Esophagus squamous epithelium (tissue), 4 donors: ENCODE measurements at regions not wholly inside any gene's neighbourhood (a gene's known extent, or its start where the extent isn't known, plus 50 kb on each side); places are given as distances from the start of the nearest gene placed in this dataset.

Experiments used
- POLR2A ChIP-seq, 4 donors: fragments of 450-650 bp; IDR thresholded peaks; one replicate each; pipeline ENCODE4 v1.6.1; 2017; ENCODE audit warnings: antibody characterized with exemption in 4 of 4, mild to moderate bottlenecking in 4 of 4, moderate library complexity in 3 of 4
- TF ChIP-seq, protein P1 (sequence below), 6 experiments: fragments of 450-650 bp in 4 of 6; fragments of 200-600 bp in 2 of 6; sonication (generic) in 2 of 6; IDR thresholded peaks; one replicate each; pipeline ENCODE4 v1.5.1; 2016 to 2019; ENCODE audit warnings: antibody characterized with exemption in 6 of 6, mild to moderate bottlenecking in 4 of 6, moderate library complexity in 4 of 6

GRCh38 chr2:83686863-83687262 is 772.2 kb downstream of the SUCLG1 start:
- no peak for TF ChIP-seq POLR2A (IDR thresholded peaks at IDR 0.05)
- TF ChIP-seq, protein P1, sequence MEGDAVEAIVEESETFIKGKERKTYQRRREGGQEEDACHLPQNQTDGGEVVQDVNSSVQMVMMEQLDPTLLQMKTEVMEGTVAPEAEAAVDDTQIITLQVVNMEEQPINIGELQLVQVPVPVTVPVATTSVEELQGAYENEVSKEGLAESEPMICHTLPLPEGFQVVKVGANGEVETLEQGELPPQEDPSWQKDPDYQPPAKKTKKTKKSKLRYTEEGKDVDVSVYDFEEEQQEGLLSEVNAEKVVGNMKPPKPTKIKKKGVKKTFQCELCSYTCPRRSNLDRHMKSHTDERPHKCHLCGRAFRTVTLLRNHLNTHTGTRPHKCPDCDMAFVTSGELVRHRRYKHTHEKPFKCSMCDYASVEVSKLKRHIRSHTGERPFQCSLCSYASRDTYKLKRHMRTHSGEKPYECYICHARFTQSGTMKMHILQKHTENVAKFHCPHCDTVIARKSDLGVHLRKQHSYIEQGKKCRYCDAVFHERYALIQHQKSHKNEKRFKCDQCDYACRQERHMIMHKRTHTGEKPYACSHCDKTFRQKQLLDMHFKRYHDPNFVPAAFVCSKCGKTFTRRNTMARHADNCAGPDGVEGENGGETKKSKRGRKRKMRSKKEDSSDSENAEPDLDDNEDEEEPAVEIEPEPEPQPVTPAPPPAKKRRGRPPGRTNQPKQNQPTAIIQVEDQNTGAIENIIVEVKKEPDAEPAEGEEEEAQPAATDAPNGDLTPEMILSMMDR (IDR thresholded peaks at IDR 0.05), result no peak
